Activated T-cell treated with anti-CD3 and anti-CD28 coated beads for 24 hours (primary cell): ENCODE measurements at regions not wholly inside any gene's neighbourhood (a gene's known extent, or its start where the extent isn't known, plus 50 kb on each side); places are given as distances from the start of the nearest gene placed in this dataset.

Source experiments
- DNase-seq: peaks from one replicate; pipeline ENCODE4 v3.0.0-alpha.2; 2020; ENCODE audit warnings: low read depth

DNA sequence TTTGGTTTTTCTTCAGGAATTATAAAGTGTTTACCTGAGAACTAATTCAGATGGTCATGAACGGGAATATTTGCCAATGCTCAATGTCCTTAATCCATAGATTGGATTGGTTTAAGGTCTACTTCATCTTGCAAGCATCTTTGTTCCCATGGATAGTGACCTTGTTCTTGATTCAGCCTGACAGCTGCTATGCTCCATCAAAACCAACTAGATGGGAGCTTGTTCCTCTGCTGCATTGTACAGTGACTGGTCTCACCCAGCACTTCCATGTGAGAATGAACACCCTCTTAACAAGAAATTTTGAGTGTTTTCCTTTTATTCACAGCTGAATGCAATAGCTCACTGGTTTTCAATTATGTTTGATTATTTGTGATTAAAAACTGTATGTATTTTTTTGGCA lies 312.6 kb upstream of the ACTBL2 start:
- no peak for DNase-seq

DNA sequence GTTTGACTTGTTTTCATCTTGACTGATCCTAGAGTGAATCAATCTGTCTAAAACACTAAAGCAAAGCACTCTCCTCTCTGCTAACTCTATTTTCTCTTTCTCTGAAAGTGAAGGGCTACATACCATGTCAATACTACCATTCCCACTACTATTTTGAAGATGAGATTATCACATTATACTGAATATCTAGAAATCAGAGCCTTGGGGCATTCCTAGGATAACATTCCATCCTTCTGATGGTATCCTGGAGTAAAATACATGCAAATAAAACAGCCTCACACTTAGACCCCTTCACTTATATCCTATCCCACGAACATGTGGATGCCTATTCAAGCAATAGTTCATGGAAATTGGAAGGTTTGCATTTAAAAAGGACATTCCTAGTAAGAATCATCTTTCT lies 309.3 kb upstream of the ACTBL2 start:
- DNase-seq: no peak

DNA sequence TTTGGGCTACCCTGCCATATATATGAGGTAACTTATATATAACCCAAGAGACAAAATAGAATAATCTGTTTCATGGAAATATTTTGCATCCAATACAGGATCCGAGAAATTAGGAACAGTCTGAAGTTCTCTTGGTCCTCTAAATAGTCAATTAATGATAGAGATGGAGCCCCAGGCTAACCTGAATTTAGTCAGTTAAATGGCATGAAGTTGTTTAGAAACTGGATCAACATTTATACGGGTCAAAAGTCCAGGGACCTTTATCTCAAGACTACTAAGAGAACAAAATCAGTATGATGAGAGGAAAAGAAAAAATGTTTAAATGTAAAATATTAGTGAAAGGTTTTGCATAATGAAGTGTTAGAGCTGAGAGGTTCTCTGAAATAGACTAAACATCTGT lies 303.3 kb upstream of the ACTBL2 start:
- DNase-seq: no peak

DNA sequence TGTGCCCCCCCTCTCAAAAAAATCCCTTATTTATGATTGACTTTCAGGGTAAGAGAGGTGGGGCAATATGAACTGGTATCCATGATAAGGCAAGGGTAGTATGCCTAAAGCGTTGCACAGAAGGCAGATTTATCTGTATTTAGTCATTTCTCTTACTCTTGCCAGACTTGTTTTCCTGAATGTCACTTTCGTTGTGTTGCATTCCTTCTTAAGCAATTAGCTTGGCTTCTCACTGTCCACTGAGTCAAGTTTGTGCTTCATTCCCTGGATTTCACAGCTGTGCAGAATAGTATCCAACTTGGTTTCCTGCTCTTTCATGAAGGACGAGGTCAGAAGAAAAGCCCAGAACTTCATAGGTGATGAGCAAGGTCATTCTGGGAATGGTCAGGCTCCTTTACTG lies 301.5 kb upstream of the ACTBL2 start:
- no peak for DNase-seq

DNA sequence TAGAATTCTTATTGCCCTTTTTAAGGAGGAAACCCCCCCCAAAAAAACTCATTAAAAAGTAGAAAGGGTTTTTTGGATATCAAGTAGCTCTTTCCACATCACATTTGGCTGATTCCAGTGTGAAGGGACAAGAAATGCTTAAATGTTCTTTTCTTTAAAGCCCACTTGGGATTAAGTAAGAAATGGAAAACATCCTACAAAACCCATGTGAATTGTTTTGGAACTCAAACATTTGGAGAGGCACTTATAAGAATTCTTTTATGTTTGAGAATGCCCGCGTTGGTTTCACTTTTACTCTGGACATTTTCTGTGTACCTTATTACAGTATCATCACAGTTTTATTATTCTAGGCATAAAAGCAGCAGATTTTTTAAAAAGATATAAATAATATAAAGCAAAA lies 301.1 kb upstream of the ACTBL2 start:
- no peak for DNase-seq

DNA sequence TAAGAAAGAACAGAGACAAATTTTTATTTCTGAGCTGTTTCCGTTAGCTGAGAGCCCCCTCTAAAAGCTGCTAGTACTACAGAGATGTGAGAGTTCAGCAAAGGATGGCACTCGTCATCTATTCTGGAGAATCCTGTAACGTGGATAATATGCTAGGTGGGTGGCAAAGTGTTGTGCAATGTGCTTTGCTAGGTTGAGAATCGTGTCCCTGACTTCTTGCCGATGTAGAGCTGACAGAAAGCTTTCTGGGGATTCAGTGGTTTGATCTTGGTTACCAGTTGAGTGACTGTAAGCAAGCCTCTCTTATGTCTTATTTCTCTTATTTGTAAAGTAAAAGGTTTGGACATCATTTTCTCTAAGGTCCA lies 298.3 kb upstream of the ACTBL2 start:
- no peak for DNase-seq

DNA sequence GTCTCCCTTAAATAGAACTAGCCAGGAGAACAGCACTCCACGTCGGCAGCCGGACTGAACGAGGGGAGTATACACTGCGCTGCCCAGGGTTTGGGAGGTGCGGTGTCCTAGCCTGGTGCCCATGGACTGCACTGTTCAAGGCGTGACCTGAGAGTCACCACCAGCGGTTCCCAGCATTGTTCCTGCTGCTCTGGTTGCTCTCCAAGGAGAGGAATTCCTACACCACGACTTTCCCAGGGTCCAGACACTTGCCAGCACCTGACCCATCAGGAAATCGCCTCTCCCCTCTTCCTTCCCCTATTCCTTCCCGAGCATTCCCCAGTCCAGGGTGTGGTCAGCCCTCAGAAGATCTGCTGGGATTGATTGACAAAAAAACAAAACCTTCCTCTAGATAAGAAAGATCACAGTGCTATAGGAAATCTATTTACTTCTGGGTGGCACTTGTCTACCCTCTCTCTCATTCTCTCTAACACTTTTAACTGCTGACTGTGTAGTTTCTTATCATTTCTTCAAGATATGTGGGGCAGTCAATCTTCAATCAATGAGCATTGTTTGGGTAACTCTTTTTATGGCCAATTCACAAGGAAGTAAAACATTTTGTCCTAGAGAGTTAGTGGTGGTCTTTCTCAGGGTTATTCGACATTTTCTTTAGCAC lies 297.8 kb upstream of the ACTBL2 start:
- DNase-seq: no peak

DNA sequence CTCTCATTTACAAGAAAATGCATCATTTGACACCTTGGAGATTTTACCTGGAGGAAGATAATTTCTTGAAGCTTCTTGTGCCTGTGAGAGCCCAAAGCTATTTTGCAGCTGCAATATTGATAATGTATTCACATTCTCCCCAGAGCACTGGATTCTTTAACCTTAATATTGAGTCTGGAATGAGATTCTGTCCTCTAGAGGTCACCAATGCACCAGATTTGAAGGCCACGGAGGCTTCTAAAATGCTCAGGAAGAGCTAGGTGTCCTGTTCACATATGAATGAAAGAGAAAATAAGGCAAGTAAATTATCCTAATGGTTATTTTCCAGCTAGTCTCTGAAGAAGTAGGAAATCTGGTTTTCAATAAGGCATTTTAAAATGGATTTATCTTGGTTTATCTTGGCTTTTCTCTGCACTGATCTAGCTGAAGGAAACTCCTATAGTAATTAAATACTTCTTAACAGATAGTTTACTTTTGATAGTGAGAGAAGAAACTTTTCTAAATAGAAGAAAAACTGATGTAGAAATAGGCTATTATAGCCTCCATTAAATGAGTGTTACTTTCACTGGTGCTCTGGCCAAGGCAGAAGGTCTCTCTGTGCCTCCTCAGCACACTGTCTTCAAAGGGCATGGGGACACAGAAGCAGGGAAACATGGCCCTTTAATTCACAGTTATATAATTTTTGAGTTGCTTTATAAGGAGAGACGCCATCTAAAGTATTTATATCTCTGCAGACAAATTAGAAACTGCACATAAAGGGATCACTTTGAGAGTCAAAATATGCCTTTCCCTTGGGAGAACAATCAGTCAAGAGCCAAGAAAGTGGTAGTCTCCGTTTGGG lies 297.0 kb upstream of the ACTBL2 start:
- DNase-seq: no peak

DNA sequence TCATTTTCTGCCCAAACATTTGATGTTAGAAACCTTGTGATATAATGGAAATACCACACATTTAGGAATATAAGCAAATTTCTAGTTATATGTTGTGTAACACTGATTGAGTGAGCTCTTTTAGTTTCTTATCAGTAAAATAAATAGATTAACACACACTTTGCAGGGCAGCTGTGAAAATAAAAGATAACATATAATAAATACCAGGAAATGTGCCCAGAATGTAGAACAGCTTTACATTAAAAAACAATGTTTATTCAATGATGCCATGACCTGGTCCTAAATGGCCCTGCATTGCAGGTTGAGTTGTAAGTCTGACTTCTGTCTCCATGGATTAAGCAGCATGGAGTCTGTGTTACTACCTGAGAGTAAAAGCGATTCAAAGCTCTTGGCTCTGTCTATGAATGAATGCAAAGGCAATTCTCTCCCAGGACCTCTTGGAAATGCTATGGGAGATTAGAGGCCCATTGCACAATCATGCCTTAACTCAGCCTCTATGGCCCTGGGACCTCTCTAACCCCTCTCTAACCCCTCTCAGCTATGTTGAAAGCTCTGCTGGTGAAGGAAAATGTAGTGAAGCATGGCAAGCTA lies 296.0 kb upstream of the ACTBL2 start:
- no peak for DNase-seq

DNA sequence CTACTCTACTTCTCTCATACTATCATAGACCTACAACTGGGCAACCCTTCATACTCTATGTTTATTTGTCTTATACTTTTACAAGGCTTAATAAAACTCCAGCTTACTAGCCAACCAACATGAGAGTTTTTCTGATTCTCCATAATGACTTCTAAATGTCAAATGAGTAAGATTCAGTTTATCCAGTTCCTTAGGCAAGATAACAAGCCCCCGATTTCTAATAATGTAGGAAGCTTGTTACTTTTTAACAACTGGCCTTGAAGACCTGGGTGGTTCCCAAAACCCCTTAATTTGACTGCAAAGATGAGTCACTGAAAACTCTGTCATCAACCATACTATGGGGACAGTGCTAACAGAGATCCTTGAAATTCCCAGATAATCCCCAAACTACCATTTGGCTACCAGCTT lies 294.6 kb upstream of the ACTBL2 start:
- no peak for DNase-seq

DNA sequence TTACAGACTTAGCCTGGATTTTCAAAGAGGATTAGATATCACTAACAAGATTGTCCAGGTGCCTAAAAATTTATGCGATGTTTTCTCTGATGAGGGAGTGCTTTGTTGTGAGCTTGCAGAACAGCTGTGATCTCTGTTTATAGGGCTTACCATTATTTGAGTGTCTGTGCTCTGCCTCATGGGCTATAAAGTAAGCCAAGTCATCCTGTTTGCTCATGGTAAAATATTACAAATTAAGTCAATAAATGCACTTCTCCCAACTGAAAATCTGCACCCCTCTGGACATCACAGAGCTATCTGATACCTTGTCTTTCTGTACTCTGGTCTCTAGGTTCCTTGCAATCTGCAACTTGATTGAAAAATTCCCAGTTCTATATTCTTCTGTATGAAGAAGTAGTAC lies 293.4 kb upstream of the ACTBL2 start:
- no peak for DNase-seq

DNA sequence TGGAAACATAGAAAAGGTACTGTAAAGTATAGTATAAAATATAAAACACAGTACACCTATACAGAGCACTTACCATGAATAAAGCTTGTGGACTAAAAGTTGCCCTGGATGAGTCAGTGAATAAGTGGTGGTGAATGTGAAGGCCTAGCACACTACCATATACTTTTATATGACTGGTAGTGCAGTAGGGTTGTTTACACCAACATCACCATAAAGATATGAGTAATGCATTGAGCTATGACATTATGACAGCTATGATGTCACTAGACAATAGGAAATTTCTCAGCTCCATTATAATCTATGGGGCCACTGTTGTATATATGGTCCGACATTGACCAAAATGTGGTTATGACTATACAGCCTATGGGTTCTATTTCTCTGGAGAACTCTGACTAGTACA lies 291.8 kb upstream of the ACTBL2 start:
- DNase-seq: no peak

DNA sequence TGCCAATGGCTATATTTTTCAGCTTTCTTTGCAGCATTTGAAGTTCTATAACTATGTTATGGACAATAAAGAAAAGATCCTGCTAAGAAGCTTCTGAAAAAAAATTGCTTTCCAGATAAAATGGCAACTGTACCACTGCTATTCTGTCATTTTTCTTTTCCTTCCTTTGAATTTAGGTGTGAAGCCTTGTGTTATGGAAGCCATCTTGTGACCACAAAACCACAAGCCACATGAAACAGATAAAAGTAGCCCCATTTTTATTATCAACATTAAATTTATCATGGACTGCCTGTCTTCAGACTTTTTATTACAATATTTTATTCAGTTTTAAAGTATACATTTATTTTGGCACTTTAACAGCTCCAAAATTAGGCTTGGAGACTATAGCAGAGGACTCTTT lies 289.9 kb upstream of the ACTBL2 start:
- DNase-seq: no peak

DNA sequence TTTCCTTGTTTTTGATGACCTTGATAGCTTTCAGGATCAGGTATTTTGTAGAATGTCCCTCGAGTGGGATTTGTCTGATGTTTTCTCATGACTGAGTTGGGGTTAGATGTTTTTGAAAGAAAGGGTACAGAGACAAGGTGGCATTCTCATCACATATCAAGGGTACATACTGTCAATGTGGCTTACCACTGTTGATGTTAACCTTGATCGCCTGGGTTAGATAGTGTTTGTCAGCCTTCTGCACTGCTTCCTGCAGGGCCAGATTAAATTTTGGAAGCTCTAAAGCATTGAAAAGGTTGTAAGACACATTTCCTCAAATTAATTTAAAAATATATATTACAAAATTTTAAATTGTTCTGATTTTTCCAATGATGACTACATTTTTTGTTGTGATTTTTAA lies 287.4 kb upstream of the ACTBL2 start:
- no peak for DNase-seq

DNA sequence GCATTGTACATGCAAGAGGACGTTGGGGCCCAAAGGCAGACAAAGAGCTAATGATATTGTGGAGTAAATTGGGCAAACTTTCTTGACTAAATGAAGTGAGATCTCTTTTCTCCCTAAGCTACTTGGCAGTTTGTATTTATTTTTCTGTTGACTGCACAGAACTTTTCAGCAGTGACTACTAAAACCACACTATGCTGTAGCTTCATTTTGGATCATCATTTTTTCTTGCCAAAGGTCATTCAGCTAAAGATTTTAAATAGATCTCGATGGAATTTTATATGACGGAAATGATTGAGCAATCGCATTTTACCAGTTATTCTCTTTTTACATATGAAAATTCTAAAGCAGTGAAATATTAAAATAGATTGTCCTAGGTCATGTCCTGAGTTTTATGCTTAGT lies 286.1 kb upstream of the ACTBL2 start:
- no peak for DNase-seq

DNA sequence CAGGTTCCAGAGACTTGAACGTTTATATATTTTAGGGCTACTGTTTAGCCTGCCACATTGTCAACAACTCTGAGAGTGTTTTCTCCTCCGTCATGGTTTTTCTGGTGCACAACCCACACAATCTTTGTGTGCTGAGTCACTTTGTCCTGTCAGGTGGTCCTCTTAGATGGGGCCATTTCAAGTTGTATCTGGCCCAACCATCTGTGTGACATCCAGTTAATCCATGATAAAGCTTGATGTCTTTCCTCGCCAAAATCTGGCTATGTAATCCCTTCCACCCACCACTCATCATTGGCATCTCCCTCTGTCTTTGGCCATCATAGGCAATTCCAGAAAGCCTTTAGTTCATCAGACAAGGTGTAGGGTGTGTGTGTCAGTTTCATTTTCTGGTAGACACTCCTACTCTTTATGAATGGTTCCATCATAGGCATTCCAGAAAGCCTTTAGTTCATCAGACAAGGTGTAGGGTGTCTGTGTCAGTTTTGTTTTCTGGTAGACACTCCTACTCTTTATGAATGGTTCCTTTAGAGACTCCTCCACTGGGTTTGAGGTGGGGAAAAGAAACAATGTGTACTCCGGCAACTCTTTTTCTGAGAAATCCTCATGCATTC lies 282.0 kb upstream of the ACTBL2 start:
- no peak for DNase-seq

DNA sequence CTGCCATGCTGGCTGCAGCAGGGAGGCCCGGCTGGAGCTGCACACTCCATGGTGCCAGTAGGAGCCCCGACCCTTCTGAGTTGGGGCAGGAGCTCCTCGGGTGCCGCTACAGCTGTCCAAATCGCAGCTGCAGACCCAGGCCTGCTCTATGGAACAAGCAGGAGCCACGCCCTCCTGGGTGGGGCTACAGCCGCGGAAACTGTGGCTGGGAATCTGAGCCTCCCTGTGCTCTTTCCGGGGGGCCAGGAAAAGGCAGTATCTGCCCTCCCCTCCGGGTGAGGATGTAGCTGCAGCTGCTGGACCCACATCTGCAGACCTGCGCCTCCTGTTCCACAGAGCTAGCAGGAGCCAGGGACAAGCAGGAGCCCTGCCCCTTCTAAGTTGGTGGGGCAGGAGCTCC lies 278.9 kb upstream of the ACTBL2 start:
- DNase-seq: no peak

DNA sequence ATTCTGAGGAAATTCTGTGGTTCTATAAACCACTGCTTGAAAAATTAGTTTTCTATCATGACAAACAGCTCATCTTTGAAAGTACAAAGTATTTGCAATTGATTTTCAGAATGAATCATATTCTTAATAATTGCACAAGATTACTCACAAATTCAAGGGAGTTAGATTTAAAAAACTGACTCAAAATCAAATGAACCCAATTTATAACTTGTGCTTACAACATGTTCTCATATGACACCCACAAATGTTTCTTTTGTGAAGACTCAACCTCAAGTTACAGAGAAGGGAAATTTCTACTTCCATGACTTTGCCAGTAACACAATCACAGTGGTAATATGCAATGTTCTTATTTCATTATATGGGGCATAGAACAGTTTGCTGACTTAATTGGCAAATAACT lies 272.0 kb upstream of the ACTBL2 start:
- no peak for DNase-seq

DNA sequence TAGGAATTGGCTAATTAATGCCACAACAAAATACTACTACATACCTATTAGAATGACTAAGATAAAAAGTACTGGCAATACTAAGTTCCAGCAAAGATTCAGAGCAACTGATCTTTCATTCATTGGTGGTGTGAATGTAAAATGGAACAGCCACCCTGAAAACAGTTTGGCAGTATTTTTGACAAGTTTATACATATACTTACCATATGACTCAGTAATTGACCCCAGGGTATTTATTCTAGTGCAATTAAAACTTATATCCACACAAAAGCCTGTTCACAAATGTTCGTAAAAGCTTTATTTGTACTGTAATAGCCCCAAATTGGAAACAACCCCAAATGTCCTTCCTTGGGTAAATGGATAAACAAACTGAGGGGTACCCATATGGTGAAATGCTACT lies 270.8 kb upstream of the ACTBL2 start:
- no peak for DNase-seq

DNA sequence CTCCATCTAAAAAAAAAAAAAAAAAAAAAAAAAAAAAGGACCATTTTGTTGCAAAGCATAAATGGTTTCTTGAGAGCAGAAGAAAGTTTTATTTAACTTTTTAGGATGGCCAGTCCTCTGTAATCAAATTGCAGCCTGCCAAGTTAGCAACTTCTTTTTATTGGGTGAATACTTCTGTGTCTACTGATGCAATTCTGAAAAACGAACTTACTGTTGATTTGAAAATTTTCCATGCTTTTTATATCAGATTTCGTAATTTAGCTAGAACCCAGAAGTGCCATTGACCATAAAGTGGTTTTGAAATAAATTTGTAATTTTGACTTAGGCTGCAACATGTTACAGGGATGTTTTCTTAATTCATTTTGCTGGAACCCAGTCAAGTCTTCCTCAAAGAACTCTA lies 269.1 kb upstream of the ACTBL2 start:
- DNase-seq: no peak

DNA sequence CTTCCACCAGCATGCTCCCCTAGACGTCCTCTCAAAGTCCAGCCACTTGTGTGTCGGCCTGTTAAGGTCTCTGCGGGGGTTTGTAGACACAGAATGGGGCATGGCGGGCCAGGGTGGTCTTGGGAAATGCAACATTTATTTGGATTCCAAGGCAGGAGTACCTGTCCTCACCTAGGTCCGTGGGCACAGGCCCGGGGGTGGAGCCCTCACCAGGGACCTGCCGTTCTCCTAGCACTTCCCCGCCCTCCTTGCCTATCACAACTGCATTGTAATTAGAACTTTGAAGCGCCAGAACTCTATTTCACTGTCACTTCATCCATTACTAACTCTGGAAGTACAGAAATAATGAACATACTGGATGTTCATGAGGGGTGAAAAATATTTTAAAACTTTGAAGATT lies 268.3 kb upstream of the ACTBL2 start:
- no peak for DNase-seq

DNA sequence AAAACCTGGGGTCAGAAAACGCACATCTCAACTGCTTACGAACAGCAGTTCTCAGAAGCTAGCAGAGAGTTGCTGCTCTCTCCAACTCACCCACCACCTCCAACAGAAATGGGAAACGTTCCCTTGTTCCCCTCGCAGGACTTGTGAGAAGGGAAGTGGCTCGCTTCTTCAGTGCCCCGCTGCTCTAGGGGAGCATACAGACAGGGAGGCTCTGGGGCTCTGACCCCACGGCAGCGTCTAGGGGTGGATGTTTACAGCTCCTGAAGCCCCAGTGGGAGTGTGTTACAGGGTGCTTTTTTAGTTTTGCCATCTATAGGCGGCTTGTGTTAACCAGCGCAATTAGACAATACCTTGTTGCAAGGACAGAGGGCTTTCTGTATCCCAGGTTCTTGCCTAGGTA lies 267.7 kb upstream of the ACTBL2 start:
- no peak for DNase-seq

DNA sequence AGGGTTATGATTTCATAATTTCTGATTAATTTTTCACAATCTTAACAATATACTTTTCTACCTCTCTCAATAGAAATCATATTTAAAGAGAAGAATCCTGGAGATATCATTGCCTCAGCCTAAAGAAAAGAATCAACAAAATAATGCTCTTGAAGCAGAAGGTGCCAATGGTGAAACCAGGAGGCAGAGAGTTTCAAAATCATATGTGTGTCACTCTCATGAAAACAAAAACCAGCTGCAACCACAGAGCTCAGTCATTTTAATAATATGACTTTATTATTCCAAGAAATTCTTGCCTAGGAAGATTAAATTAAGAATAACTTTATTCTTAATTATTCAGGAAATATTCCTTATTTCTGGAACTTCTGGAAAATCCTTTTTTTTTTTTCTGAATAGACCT lies 266.8 kb upstream of the ACTBL2 start:
- DNase-seq: no peak
